ENCODE measurements at regions not wholly inside any gene's neighbourhood (a gene's known extent, or its start where the extent isn't known, plus 50 kb on each side); places are given as distances from the start of the nearest gene placed in this dataset.
"Not testable (repeated sequence)": the region's sequence is repeated elsewhere in the genome, so short reads cannot be mapped to it uniquely, and the experiment has no call there.

- no peak for DNase-seq (ENCODE audit: low read depth)
Observed at GRCh38 chr2:71922499-71923142, 225.0 kb downstream of the CYP26B1 start.

GRCh38 chr2:71922091-71922490 lies 225.6 kb downstream of the CYP26B1 start:
- no peak for DNase-seq (ENCODE audit: low read depth)

- DNase-seq (ENCODE audit: low read depth) = not testable (repeated sequence)
Observed at GRCh38 chr2:71920819-71921218, 226.8 kb downstream of the CYP26B1 start.

- DNase-seq (ENCODE audit: low read depth) = no peak
Observed at GRCh38 chr2:71919708-71920107, 228.0 kb downstream of the CYP26B1 start.

- no peak for DNase-seq (ENCODE audit: low read depth)
Observed at GRCh38 chr2:71910277-71910676, 237.4 kb downstream of the CYP26B1 start.

GRCh38 chr2:71908798-71909197 lies 238.9 kb downstream of the CYP26B1 start:
- no peak for DNase-seq (ENCODE audit: low read depth)

GRCh38 chr2:71907503-71907902 lies 240.2 kb downstream of the CYP26B1 start:
- no peak for DNase-seq (ENCODE audit: low read depth)

GRCh38 chr2:71906357-71906973 lies 241.2 kb downstream of the CYP26B1 start:
- DNase-seq (ENCODE audit: low read depth) = no peak

GRCh38 chr2:71905205-71905604 lies 242.5 kb downstream of the CYP26B1 start:
- DNase-seq (ENCODE audit: low read depth) = no peak

- no peak for DNase-seq (ENCODE audit: low read depth)
Observed at GRCh38 chr2:71903841-71904240, 243.8 kb downstream of the CYP26B1 start.

- DNase-seq (ENCODE audit: low read depth) = no peak
Observed at GRCh38 chr2:71901466-71901865, 246.2 kb downstream of the CYP26B1 start.

- no peak for DNase-seq (ENCODE audit: low read depth)
Observed at GRCh38 chr2:71898851-71899681, 248.6 kb downstream of the CYP26B1 start.

GRCh38 chr2:71898375-71898774 lies 249.3 kb downstream of the CYP26B1 start:
- no peak for DNase-seq (ENCODE audit: low read depth)

GRCh38 chr2:71897836-71898235 lies 249.8 kb downstream of the CYP26B1 start:
- no peak for DNase-seq (ENCODE audit: low read depth)

- no peak for DNase-seq (ENCODE audit: low read depth)
Observed at GRCh38 chr2:71897137-71897480, 250.6 kb downstream of the CYP26B1 start.

- no peak for DNase-seq (ENCODE audit: low read depth)
Observed at GRCh38 chr2:71896385-71897136, 251.1 kb downstream of the CYP26B1 start.

- DNase-seq (ENCODE audit: low read depth) = no peak
Observed at GRCh38 chr2:71895320-71896161, 252.1 kb downstream of the CYP26B1 start.

GRCh38 chr2:71894261-71894660 lies 253.4 kb downstream of the CYP26B1 start:
- DNase-seq (ENCODE audit: low read depth) = no peak

- DNase-seq (ENCODE audit: low read depth) = no peak
Observed at GRCh38 chr2:71893646-71894045, 254.0 kb downstream of the CYP26B1 start.

- no peak for DNase-seq (ENCODE audit: low read depth)
Observed at GRCh38 chr2:71892896-71893295, 254.8 kb downstream of the CYP26B1 start.

- DNase-seq (ENCODE audit: low read depth) = no peak
Observed at GRCh38 chr2:71892423-71892730, 255.3 kb downstream of the CYP26B1 start.

Data from activated T-cell treated with anti-CD3 and anti-CD28 coated beads for 24 hours (primary cell).